Activated T-helper 9 cell treated with anti-CD3 and anti-CD28 coated beads, Interleukin-2, amount 50 U/mL, for 16 hours (primary cell): ENCODE measurements at regions not wholly inside any gene's neighbourhood (a gene's known extent, or its start where the extent isn't known, plus 50 kb on each side); places are given as distances from the start of the nearest gene placed in this dataset.

Experiments used
- DNase-seq: peaks from one replicate; pipeline ENCODE4 v3.0.0-alpha.2; 2020; ENCODE audit warnings: low read depth

- DNase-seq = no peak
These were observed 190.9 kb downstream of the IRS2 start for GRCh38 chr13:109595471-109595870.

DNA sequence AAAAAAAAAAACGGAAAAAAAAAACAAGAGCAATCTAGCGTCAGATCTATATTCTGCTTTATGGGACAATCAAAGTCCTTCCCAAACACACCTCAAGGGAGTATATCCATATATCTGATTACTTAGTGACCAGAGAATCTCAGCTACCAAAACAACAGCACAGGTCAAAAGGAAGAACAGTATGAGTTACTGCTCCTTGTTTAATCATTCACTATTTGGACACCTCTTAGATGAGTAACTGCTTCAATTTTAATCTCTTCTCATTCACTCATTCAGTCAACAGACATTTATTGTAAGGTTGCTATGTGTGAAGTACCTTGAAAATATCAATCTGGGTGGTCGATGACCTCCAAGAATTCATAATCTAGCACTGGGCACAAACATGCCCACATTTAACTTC lies 193.2 kb downstream of the IRS2 start:
- DNase-seq = no peak

DNA sequence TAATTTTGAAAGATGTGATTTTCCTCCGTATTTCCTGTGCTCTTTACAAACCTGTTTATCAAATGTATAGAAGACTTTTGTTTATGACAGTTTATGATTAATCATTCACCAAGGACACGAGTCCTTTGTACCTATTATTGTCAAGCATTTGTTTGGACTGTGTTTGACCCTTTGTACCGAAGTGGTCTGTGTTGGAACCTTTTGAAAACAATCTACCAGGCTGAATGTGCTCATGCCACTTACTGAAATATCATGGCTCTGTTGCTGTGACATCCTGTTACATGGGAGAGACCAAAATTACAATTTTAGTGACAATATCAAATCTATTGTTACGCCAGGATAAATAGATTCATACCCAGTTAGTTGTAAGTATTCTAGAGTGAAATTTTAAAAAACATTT lies 193.6 kb downstream of the IRS2 start:
- no peak for DNase-seq

DNA sequence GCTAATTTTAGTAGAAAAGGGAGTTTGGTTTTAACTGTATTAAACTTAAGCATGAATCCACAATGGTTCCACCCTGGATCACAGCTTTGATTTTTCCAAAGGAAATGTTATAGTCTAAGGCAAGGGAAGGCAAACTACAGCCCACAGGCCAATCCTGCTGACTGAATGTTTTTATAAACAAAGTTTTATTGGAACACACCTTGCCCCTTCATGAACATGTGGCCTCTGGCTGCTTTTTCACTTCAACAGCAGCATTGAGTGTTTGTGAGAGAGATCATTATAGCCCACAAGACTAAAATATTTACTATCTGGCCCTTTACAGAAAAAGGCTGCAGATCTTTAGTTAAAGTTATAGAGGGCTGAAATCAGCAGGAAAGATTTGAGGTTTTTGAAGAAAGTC lies 198.7 kb downstream of the IRS2 start:
- no peak for DNase-seq

- no peak for DNase-seq
These were observed 199.7 kb downstream of the IRS2 start for GRCh38 chr13:109586509-109587346.

GRCh38 chr13:109584844-109585361 lies 201.5 kb downstream of the IRS2 start:
- DNase-seq = no peak

- no peak for DNase-seq
These were observed 209.1 kb downstream of the IRS2 start for GRCh38 chr13:109577191-109577700.

GRCh38 chr13:109576331-109576813 lies 210.0 kb downstream of the IRS2 start:
- no peak for DNase-seq

DNA sequence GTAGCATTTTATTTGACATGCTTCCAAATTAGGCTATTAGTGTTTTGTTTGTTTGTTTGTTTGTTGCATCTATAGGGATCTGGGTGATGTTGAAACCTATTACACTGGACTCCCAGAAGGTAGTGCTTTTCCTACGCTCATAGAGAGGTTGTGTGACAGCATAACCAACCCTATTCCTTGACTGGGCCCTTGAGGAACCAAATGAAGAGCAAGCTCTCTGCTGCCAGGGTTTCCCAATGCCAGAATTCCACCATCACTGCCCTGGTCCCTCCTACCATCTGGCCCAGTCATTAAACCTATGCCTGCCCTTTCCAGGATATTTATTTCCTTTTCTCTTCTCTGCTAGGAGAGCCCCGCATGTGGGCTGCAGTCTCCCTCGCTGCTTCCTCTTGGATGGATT lies 210.6 kb downstream of the IRS2 start:
- no peak for DNase-seq

DNA sequence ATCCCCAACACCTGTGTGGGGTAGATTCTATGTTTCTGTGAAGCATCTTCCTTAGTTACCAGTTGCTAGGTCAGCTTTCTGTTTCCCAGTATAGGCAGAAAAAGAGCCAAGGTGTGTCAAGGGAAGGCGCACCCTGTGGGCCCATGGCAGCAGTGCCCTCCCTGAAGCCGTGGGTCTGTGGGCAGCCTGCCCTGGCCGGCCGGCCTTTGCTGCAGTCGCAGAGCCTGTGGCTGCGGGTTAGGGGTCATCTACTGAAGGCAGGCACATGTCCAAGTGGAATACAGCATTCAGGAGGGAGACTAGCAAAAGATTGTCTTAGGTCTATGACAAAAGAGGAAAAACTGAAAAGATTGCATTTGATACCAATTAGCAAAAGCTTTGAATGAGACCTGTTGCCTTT lies 214.0 kb downstream of the IRS2 start:
- no peak for DNase-seq

- DNase-seq = peak; percentile 4
These were observed 216.2 kb downstream of the IRS2 start for GRCh38 chr13:109569958-109570711.

DNA sequence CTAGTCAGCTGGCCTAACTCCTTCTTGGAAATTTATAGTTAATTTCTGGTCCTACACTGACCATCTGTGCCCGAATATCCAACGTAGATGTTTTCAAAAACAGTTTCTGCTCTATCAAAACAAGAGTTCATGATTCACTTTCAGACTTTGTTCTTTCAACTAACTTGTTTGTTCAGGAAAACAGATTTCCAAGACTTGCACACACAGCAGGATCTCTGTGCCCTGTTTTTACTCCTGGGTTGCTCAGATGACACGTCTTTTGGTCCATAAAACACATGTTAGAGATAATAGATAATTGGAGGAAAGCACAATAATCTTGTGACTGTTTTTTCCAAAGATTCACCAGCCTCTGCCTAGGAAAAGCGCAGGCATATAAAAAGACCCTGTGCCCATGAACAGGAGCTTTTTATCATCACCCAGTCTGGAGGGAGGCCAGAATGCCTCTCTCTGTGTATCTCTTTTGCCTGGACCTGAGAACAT lies 218.0 kb downstream of the IRS2 start:
- DNase-seq = no peak

DNA sequence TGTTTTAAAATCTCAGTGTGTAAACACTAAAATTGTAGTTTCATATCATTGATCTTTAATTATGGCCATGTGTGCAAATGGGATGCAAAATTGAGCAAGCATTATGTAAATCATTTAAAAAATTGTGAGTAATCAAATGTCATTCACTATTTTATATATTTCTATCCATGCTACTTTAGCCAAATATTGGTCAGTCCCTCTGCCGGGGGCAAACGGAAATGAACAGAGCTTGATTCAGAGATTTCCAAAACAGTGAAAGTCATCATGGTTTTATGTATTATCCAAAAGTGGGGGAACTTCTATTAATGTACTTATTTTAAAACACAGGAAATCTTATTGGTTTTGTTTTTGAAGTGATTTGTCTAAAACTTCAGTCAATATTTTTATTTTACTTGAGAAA lies 219.1 kb downstream of the IRS2 start:
- no peak for DNase-seq

DNA sequence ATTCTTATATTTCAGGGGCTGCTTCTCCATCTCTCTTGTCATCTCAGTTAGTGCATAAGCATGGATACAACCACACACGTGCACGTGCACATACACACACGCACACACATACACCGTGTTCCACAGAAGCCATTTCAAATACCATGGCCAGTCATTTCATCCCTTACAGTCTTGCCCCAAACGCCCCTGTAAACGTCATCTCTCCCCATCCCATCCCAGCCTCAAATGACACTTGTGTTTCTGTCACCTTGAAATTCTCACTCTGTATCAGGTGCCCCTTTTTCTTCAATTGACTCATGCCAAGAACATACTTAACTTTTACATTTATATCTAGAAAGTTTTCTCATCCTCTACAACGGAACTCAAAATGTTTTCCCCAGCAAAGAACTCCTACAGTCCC lies 220.5 kb downstream of the IRS2 start:
- no peak for DNase-seq

DNA sequence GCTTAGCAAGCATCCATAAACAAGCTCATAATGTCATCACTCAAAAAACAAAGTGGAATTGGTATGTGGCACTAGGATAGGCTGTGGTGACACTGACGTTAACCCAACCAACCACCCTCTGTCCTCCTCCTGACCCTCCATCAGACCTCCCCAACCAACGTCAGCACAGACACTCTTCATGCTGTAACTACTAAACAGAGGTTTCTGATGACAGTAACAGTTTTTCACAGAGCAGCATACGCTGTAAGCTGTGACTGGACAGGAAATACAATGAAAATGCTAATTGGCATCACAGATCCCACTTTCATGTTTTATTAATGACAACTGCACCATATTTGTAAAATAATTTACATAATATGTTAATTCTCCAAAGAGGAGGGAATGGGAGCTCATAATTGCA lies 238.0 kb downstream of the IRS2 start:
- no peak for DNase-seq

DNA sequence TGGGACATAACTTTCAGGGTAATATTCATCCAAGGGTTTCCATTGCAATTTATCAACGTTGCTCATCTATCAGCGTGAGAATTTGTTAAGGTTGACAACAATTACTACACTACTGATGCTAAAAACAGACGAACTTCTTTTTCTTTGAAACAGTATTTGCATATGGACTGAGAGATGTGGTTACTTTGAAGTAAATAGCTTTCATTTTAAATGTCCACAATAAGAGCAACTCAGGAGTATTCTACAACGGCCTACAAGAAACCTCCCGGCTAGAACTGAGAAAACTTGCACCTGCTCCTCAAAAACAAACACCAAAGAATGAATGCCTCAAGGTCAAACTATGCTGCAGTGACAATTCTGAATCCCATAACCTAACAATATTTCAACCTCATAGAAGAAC lies 238.4 kb downstream of the IRS2 start:
- DNase-seq = no peak

DNA sequence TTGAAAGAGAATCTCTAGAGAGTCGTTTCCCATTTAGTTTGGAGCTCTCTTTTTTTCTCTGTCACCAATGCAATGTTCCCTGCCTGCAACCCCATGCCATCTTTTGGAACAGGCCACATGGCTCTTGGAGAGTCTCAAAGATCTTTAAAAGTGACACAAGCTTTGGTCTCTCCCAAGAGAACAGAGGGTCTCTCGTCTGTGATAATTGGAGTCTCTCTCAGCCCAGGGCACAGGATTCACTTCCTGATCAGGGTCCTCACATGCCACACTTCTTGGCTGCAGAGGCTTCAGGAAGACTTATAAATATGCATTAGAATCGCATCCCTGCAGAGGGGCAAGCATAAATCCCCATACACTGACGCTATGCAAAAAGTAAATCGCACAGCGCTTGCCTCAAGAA lies 240.5 kb downstream of the IRS2 start:
- no peak for DNase-seq

DNA sequence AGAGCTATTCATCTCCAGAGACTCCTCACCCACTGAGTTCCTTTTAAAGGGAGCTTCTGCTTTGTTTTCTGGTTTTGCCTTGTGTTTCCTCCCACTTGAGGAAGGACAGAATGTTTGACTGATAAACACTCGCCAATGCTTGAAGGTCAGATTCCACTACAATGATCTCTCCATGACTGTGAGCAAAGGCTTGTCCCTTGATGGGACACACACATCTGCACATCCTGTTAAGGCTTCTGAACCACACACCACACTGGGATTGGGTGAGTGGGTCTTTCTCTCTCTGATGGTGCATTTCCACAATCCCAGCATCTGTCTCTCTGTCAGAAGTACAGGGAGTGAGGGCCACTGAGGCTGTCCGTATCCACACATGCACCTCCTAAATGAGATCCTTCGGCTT lies 245.3 kb downstream of the IRS2 start:
- DNase-seq = no peak

- no peak for DNase-seq
These were observed 248.8 kb downstream of the IRS2 start for GRCh38 chr13:109537584-109537983.

- DNase-seq = no peak
These were observed 253.0 kb downstream of the IRS2 start for GRCh38 chr13:109533350-109533749.

- no peak for DNase-seq
These were observed 256.4 kb downstream of the IRS2 start for GRCh38 chr13:109529964-109530363.

DNA sequence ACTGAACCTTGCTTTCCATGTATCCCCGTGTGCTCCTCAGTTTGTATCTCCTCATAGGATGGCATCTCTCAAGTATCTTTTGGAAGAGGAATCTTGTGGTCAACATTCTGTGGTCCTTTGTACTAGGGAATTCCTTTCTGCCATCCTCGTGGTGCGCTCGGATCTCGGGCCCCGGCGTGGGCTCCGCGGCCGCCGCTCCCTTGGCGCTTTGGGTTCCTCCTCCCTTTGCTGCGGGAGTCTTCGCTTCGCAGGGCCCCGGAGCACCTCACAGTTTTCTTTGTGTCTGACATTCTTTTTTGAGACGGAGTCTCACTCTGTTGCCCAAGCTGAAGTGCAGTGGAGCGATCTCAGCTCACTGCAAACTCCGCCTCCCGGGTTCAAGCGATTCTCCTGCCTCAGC lies 264.7 kb downstream of the IRS2 start:
- DNase-seq = no peak

DNA sequence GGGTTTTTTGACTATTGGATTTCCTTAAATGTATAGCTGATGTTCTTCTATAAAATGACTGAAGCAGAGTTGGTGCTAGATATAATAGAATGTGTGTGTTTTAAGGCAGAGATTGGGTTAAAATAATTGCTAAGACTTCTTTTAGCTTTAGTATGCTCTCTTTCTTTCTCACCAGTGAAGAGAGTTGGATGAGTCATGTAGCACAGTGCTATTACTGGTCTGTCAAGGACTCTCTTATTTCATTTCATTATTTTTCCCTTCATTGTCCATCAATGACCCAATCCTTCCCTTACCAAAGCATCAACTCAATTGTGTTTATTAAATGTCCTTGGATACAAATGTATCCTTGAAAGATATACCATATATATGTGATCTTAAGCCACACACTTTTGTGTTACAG lies 268.9 kb downstream of the IRS2 start:
- no peak for DNase-seq
